HG03095 (cell line): ENCODE measurements at regions not wholly inside any gene's neighbourhood (a gene's known extent, or its start where the extent isn't known, plus 50 kb on each side); places are given as distances from the start of the nearest gene placed in this dataset.

ENCODE experiments used
- ATAC-seq: cut with Tn5 transposase; IDR thresholded peaks from one replicate; pipeline ENCODE4 v1.9.1; 2021; ENCODE audit warnings: moderate library complexity; ENCODE audit not compliant: unreplicated experiment

DNA sequence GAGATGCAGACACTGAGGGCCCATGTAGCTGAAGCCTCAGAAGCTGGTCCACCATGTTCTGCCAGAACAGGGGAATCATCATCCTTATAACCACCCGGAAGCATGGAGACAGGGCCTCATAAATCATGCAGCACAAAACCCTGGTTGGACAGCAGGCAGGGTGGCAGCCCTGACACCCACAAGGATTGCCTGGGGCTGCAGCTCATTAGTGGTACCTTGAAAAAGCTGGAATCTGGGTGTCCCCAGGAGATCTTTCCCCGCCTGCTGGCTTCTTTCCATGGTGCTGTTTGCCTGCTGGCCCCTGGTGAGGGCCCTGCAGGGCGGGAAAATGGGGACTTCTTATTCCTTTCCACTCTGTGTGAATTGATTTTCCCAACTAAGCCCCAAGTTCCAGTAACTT lies 50.6 kb upstream of the GGTLC1 start:
- no peak for ATAC-seq
